Ishikawa (cell line): ENCODE measurements at regions not wholly inside any gene's neighbourhood (a gene's known extent, or its start where the extent isn't known, plus 50 kb on each side); places are given as distances from the start of the nearest gene placed in this dataset.

Experiments used
- CEBPB ChIP-seq: IDR thresholded peaks from 2 replicates; pipeline ENCODE4 v1.6.1; 2012
- CREB1 ChIP-seq: IDR thresholded peaks from 2 replicates; pipeline ENCODE4 v1.6.1; 2012; ENCODE audit warnings: low read depth
- EGR1 ChIP-seq: IDR thresholded peaks from 2 replicates; pipeline ENCODE4 v1.6.1; 2012
- EP300 ChIP-seq: IDR thresholded peaks from 2 replicates; pipeline ENCODE4 v1.6.1; 2012; ENCODE audit warnings: borderline replicate concordance
- FOXM1 ChIP-seq: IDR thresholded peaks from 2 replicates; pipeline ENCODE4 v1.6.1; 2012; ENCODE audit warnings: low read depth, borderline replicate concordance
- NFIC ChIP-seq: IDR thresholded peaks from 2 replicates; pipeline ENCODE4 v1.6.1; 2012
- RAD21 ChIP-seq: IDR thresholded peaks from 2 replicates; pipeline ENCODE4 v1.6.1; 2012; ENCODE audit warnings: low read depth
- TAF1 ChIP-seq: IDR thresholded peaks from 2 replicates; pipeline ENCODE4 v1.6.1; 2012; ENCODE audit warnings: low read depth, mild to moderate bottlenecking
- TCF12 ChIP-seq: IDR thresholded peaks from 2 replicates; pipeline ENCODE4 v1.6.1; 2012; ENCODE audit warnings: low read depth
- TEAD4 ChIP-seq: IDR thresholded peaks from 2 replicates; pipeline ENCODE4 v1.6.1; 2012
- USF1 ChIP-seq: IDR thresholded peaks from 2 replicates; pipeline ENCODE4 v1.6.1; 2012
- YY1 ChIP-seq: IDR thresholded peaks from 2 replicates; pipeline ENCODE4 v1.6.1; 2012; ENCODE audit warnings: low read depth
- ZBTB7A ChIP-seq: IDR thresholded peaks from 2 replicates; pipeline ENCODE4 v1.6.1; 2012; ENCODE audit warnings: low read depth
- TF ChIP-seq, protein P1 (sequence below): IDR thresholded peaks from 2 replicates; pipeline ENCODE4 v1.6.1; 2012
- TF ChIP-seq, protein P2 (sequence below): IDR thresholded peaks from 2 replicates; pipeline ENCODE4 v1.6.1; 2012; ENCODE audit warnings: low read depth, mild to moderate bottlenecking

GRCh38 chr7:131722371-131722770 is 165.9 kb upstream of the PODXL start:
- TF ChIP-seq YY1 = no peak
- TF ChIP-seq RAD21 = no peak
- TF ChIP-seq TEAD4 = no peak
- TF ChIP-seq NFIC = no peak
- TF ChIP-seq CEBPB = no peak
- TF ChIP-seq EP300 = no peak
- no peak for TF ChIP-seq TAF1
- no peak for TF ChIP-seq FOXM1
- no peak for TF ChIP-seq ZBTB7A
- no peak for TF ChIP-seq CREB1
- TF ChIP-seq, protein P1, sequence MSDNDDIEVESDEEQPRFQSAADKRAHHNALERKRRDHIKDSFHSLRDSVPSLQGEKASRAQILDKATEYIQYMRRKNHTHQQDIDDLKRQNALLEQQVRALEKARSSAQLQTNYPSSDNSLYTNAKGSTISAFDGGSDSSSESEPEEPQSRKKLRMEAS = no peak
- TF ChIP-seq USF1 = no peak
- TF ChIP-seq, protein P2, sequence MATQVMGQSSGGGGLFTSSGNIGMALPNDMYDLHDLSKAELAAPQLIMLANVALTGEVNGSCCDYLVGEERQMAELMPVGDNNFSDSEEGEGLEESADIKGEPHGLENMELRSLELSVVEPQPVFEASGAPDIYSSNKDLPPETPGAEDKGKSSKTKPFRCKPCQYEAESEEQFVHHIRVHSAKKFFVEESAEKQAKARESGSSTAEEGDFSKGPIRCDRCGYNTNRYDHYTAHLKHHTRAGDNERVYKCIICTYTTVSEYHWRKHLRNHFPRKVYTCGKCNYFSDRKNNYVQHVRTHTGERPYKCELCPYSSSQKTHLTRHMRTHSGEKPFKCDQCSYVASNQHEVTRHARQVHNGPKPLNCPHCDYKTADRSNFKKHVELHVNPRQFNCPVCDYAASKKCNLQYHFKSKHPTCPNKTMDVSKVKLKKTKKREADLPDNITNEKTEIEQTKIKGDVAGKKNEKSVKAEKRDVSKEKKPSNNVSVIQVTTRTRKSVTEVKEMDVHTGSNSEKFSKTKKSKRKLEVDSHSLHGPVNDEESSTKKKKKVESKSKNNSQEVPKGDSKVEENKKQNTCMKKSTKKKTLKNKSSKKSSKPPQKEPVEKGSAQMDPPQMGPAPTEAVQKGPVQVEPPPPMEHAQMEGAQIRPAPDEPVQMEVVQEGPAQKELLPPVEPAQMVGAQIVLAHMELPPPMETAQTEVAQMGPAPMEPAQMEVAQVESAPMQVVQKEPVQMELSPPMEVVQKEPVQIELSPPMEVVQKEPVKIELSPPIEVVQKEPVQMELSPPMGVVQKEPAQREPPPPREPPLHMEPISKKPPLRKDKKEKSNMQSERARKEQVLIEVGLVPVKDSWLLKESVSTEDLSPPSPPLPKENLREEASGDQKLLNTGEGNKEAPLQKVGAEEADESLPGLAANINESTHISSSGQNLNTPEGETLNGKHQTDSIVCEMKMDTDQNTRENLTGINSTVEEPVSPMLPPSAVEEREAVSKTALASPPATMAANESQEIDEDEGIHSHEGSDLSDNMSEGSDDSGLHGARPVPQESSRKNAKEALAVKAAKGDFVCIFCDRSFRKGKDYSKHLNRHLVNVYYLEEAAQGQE = no peak
- TF ChIP-seq EGR1 = no peak
- no peak for TF ChIP-seq TCF12

GRCh38 chr7:131721660-131722059 is 165.2 kb upstream of the PODXL start:
- TF ChIP-seq FOXM1 = no peak
- no peak for TF ChIP-seq NFIC
- no peak for TF ChIP-seq USF1
- no peak for TF ChIP-seq RAD21
- TF ChIP-seq TCF12 = no peak
- TF ChIP-seq, protein P2 = no peak
- TF ChIP-seq TAF1 = no peak
- TF ChIP-seq YY1 = no peak
- TF ChIP-seq, protein P1 = no peak
- TF ChIP-seq CEBPB = no peak

GRCh38 chr7:131720703-131721102 is 164.3 kb upstream of the PODXL start:
- TF ChIP-seq, protein P1 = no peak
- TF ChIP-seq, protein P2 = no peak
- no peak for TF ChIP-seq YY1
- no peak for TF ChIP-seq RAD21
- no peak for TF ChIP-seq EP300
- TF ChIP-seq EGR1 = no peak
- no peak for TF ChIP-seq USF1
- no peak for TF ChIP-seq TAF1
- TF ChIP-seq TCF12 = no peak
- TF ChIP-seq TEAD4 = no peak
- no peak for TF ChIP-seq NFIC
- no peak for TF ChIP-seq ZBTB7A
- no peak for TF ChIP-seq FOXM1
- no peak for TF ChIP-seq CEBPB
- no peak for TF ChIP-seq CREB1

DNA sequence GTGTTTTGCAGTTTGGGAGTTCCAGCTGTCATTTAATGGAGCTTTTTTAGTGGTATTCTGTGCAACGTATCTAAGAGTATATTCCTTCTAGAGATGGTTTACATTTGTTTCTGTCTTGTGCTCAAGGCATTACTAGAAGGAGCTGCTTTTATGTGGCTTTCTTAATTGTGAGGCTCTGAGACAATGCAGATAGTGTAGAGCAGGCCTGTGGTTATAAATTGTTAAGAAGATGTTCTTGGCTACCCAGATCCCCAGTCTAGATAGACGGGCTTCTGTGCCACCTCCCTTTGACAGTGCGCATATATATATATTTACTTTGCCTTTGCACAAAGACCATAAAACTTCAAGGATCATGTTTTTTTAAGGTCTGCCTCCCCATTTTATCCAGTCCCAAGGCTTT is 160.8 kb upstream of the PODXL start:
- TF ChIP-seq NFIC = no peak
- no peak for TF ChIP-seq RAD21
- no peak for TF ChIP-seq EGR1
- no peak for TF ChIP-seq EP300
- no peak for TF ChIP-seq CEBPB
- no peak for TF ChIP-seq TCF12
- TF ChIP-seq USF1 = no peak
- TF ChIP-seq ZBTB7A = no peak
- no peak for TF ChIP-seq TEAD4
- TF ChIP-seq, protein P2 = no peak
- TF ChIP-seq CREB1 = no peak
- TF ChIP-seq, protein P1 = no peak
- no peak for TF ChIP-seq YY1
